ENCODE measurements at regions not wholly inside any gene's neighbourhood (a gene's known extent, or its start where the extent isn't known, plus 50 kb on each side); places are given as distances from the start of the nearest gene placed in this dataset.

DNA sequence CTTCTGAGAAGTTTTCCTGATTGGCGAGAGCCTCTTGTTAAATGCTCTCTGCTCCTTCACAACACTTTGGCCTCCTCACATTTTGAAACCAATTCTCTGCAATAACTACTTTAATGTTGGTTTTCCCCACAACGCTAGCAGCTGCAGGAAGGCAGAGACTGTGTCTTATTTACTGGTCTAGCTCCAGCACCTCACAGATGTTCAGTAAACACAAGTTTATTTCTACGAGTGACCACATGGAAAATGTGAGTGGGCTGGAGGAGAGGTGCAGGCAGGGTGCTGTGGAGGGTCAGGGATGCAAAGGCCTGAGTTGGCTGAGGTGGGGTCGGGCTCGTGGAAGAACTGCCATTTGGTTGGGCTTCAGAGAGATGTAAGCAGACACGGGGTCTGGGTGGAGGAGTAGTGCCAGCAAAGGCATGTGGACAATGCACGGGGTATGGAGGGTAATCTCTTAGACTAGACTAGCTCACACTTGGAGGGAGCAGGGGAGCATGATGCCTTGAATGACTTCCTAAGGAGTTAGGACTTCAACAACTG is 117.4 kb upstream of the RTL1 start:
- H3K36me3 Mint-ChIP-seq (ENCODE audit: low read depth) = no peaks in the 10 kb centered on the region
- H3K4me3 Mint-ChIP-seq = no peak overlapping the region
- H3K27me3 Mint-ChIP-seq (ENCODE audit: insufficient read depth) = peaks cover 8% of the 10 kb centered on the region
- DNase-seq (ENCODE audit: low spot score) = no peak
- intact Hi-C loops (cut with micrococcal nuclease) = no loop called here
- no peaks in the 10 kb centered on the region for H3K9me3 Mint-ChIP-seq
- H3K27ac Mint-ChIP-seq = no peak overlapping the region
- no peaks in the 10 kb centered on the region for H3K4me1 Mint-ChIP-seq (ENCODE audit: low read depth)

DNA sequence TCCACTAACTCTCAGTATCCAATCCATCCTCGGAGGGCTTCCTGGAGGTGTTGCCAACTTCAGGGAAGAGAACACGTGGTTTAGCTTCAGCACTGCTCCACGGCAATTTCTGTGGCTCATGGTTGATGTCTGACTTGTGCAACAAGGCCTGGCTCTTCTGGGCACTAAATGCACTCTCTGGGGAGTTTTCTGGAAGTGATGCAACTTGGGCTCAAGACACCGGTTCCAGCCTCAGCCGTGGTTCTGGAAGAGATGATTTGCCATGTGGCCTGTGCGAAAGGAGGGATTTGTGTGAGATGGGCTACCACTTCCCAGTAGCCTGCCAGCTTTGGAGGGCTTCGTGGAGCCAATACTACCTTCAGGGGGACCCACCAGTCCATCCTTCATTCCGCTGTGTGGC is 118.6 kb upstream of the RTL1 start:
- no peaks in the 10 kb centered on the region for H3K36me3 Mint-ChIP-seq (ENCODE audit: low read depth)
- no peak overlapping the region for H3K4me3 Mint-ChIP-seq
- DNase-seq (ENCODE audit: low spot score) = no peak
- no peak overlapping the region for H3K27ac Mint-ChIP-seq
- no peaks in the 10 kb centered on the region for H3K9me3 Mint-ChIP-seq
- peaks cover 4% of the 10 kb centered on the region for H3K27me3 Mint-ChIP-seq (ENCODE audit: insufficient read depth)
- intact Hi-C loops (cut with micrococcal nuclease) = no loop called here
- H3K4me1 Mint-ChIP-seq (ENCODE audit: low read depth) = no peaks in the 10 kb centered on the region

DNA sequence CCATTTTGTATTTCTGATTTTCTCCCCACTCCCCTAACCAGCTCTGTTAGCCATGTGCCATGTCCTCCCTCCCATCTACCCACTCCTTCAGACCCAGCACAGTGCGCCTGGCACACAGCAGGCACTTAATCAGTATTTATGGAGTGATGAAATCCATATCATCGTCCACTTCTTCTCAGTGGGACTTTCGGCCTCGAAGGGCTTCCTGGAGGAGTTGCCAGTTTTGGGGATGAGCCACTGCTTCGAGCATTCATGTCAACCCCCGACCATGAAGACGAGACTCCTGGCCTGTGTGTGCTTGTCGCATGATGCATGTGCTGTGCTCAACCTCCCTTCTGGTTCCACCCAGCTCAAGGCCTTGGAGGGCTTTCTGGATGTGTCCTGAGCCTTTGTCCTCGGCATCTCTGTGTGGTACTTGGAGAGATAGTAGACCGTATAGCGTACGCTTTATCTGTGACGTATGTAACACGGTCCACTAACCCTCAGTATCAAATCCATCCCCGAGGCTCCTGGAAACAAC is 119.5 kb upstream of the RTL1 start:
- intact Hi-C loops (cut with micrococcal nuclease) = no loop called here

DNA sequence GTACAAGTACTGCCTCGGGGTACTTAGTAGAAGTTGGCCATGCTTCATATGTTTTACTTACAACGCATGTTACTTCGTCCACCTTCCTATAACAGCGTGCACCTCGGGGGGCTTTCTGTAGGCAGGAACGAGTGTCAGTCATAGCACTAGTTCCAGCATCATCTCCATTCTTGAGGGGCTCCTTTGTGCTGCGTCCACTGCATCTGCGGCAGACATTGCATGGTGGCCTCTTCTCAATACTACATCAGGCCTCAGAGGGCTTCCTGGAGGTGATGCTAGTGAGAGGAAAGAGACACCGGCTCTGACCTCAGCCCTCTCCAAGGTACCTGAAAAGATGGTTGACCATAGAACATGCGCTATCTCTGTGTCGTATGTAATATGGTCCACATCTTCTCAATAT is 121.2 kb upstream of the RTL1 start:
- intact Hi-C loops (cut with micrococcal nuclease) = no loop called here
- H3K36me3 Mint-ChIP-seq (ENCODE audit: low read depth) = no peaks in the 10 kb centered on the region
- peaks cover 1% of the 10 kb centered on the region for H3K27me3 Mint-ChIP-seq (ENCODE audit: insufficient read depth)

More for the DNA sequence above, 119.5 kb upstream of the RTL1 start:
- H3K4me3 Mint-ChIP-seq = no peak overlapping the region
- H3K9me3 Mint-ChIP-seq = no peaks in the 10 kb centered on the region
- no peak overlapping the region for H3K27ac Mint-ChIP-seq
- H3K36me3 Mint-ChIP-seq (ENCODE audit: low read depth) = no peaks in the 10 kb centered on the region
- no peak for DNase-seq (ENCODE audit: low spot score)
- H3K27me3 Mint-ChIP-seq (ENCODE audit: insufficient read depth) = peaks cover 4% of the 10 kb centered on the region
- H3K4me1 Mint-ChIP-seq (ENCODE audit: low read depth) = no peaks in the 10 kb centered on the region

DNA sequence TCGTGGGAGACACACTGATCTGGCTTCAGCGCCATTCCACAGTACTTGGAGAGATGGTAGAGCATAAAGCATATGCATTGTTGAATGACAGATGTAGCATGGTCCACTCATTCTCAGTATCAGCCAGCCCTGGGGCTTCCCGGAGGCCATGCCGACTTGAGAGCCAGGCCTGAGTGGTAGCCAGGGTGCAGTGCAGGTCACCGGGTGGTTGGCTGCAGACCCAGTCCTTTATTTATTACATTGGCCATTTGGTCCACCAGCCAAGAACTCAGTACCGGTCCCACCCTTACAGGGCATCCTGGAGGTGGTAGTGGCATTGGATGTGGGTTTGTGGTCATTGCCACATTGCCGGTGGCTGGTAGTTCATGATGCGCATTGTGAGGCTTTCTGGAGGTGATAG is 121.6 kb upstream of the RTL1 start:
- no peaks in the 10 kb centered on the region for H3K9me3 Mint-ChIP-seq
- no peak overlapping the region for H3K4me3 Mint-ChIP-seq
- H3K4me1 Mint-ChIP-seq (ENCODE audit: low read depth) = no peaks in the 10 kb centered on the region
- H3K27me3 Mint-ChIP-seq (ENCODE audit: insufficient read depth) = peaks cover 1% of the 10 kb centered on the region
- intact Hi-C loops (cut with micrococcal nuclease) = no loop called here
- H3K36me3 Mint-ChIP-seq (ENCODE audit: low read depth) = no peaks in the 10 kb centered on the region
- no peak overlapping the region for H3K27ac Mint-ChIP-seq
- no peak for DNase-seq (ENCODE audit: low spot score)

More for the DNA sequence above, 121.2 kb upstream of the RTL1 start:
- no peaks in the 10 kb centered on the region for H3K4me1 Mint-ChIP-seq (ENCODE audit: low read depth)
- no peak overlapping the region for H3K4me3 Mint-ChIP-seq
- no peak for DNase-seq (ENCODE audit: low spot score)
- no peak overlapping the region for H3K27ac Mint-ChIP-seq
- H3K9me3 Mint-ChIP-seq = no peaks in the 10 kb centered on the region

DNA sequence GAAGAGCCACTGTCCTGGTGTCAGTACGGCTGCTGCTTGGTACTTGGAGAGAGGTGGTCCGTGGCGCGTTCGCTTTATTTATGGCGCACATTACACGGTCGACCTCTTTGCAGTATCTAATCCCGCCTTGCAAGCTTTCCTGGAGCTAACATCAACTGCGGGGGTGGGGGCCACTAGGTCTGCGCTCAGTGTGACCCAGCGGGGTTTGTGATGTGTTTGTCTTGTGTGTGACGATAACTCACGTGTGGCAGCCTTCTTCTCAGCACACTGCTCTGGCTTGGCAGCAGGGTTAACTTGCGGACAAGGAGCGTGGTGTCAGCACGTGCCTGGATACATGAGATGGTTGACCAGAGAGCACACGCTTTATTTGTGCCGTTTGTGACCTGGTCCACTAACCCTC is 122.2 kb upstream of the RTL1 start:
- no peaks in the 10 kb centered on the region for H3K9me3 Mint-ChIP-seq
- no peak overlapping the region for H3K4me3 Mint-ChIP-seq
- intact Hi-C loops (cut with micrococcal nuclease) = no loop called here
- DNase-seq (ENCODE audit: low spot score) = no peak
- no peak overlapping the region for H3K27ac Mint-ChIP-seq
- peaks cover 1% of the 10 kb centered on the region for H3K27me3 Mint-ChIP-seq (ENCODE audit: insufficient read depth)
- H3K4me1 Mint-ChIP-seq (ENCODE audit: low read depth) = no peaks in the 10 kb centered on the region
- H3K36me3 Mint-ChIP-seq (ENCODE audit: low read depth) = no peaks in the 10 kb centered on the region

DNA sequence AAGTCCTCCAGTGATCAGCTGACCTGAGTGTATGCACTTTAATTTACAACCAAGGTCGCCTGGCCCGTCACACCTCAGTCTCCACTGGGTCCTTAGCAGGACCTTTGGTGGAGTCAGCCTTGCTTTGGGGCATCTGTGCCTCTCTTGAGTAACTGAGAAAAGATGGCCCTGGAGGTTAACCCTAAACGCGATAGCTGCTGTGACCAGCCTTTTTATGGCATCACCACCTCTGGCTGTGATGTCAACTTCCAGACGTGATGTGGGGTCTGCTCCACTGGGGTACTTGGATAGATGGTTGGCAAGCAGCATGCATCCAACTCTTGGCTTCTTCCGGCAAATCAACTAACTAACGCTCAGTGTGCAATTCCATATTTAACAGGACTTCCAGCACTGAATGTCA is 122.8 kb upstream of the RTL1 start:
- DNase-seq (ENCODE audit: low spot score) = no peak
- H3K4me3 Mint-ChIP-seq = no peak overlapping the region
- intact Hi-C loops (cut with micrococcal nuclease) = no loop called here
- peaks cover 1% of the 10 kb centered on the region for H3K27me3 Mint-ChIP-seq (ENCODE audit: insufficient read depth)
- H3K27ac Mint-ChIP-seq = no peak overlapping the region
- no peaks in the 10 kb centered on the region for H3K36me3 Mint-ChIP-seq (ENCODE audit: low read depth)
- no peaks in the 10 kb centered on the region for H3K9me3 Mint-ChIP-seq
- no peaks in the 10 kb centered on the region for H3K4me1 Mint-ChIP-seq (ENCODE audit: low read depth)

DNA sequence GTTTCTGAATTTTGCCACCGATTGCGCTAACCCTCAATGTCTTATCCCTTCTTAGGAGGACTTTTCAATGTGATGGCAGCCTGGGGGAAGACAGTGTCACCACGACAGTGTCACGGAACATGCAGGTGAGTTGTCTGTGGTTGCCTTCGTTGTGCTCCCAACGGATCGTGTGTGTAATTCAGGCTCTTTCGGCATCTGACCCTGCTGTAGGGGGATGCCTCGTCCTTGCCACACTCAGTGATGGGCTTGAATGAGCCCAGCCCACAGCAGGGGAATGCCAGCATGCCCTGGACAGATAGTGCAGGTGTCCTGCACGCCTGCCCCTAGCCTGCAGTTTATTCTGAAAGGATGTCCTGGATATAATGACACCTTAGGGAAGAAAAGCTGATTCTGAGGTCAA is 123.8 kb upstream of the RTL1 start:
- H3K9me3 Mint-ChIP-seq = no peaks in the 10 kb centered on the region
- H3K27me3 Mint-ChIP-seq (ENCODE audit: insufficient read depth) = peaks cover 1% of the 10 kb centered on the region
- H3K4me3 Mint-ChIP-seq = no peak overlapping the region
- no peak overlapping the region for H3K27ac Mint-ChIP-seq
- intact Hi-C loops (cut with micrococcal nuclease) = no loop called here
- no peaks in the 10 kb centered on the region for H3K36me3 Mint-ChIP-seq (ENCODE audit: low read depth)
- DNase-seq (ENCODE audit: low spot score) = no peak
- no peaks in the 10 kb centered on the region for H3K4me1 Mint-ChIP-seq (ENCODE audit: low read depth)

DNA sequence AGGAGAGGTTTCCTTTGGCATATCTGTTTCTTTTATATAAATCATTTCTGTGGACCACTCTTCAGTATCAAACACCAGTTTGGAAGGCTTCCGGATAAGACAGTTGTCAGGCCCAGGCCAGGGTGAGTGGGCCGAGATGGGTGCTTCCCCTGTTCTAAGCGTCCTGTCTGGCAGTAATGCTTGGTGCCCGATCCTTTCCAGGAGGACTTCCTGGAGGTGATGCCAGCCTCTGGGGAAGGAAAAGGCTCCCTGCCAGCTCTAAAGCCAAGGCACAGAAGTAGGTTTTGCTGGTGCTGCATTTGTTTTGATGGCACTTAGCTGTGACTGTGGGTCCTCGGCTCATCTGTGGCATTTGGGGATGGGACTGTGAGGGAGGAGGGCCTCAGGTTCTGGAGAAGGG is 124.4 kb upstream of the RTL1 start:
- no peaks in the 10 kb centered on the region for H3K9me3 Mint-ChIP-seq
- H3K36me3 Mint-ChIP-seq (ENCODE audit: low read depth) = no peaks in the 10 kb centered on the region
- H3K4me3 Mint-ChIP-seq = no peak overlapping the region
- H3K27ac Mint-ChIP-seq = no peak overlapping the region
- peaks cover 1% of the 10 kb centered on the region for H3K27me3 Mint-ChIP-seq (ENCODE audit: insufficient read depth)
- no peak for DNase-seq (ENCODE audit: low spot score)
- intact Hi-C loops (cut with micrococcal nuclease) = no loop called here
- no peaks in the 10 kb centered on the region for H3K4me1 Mint-ChIP-seq (ENCODE audit: low read depth)

DNA sequence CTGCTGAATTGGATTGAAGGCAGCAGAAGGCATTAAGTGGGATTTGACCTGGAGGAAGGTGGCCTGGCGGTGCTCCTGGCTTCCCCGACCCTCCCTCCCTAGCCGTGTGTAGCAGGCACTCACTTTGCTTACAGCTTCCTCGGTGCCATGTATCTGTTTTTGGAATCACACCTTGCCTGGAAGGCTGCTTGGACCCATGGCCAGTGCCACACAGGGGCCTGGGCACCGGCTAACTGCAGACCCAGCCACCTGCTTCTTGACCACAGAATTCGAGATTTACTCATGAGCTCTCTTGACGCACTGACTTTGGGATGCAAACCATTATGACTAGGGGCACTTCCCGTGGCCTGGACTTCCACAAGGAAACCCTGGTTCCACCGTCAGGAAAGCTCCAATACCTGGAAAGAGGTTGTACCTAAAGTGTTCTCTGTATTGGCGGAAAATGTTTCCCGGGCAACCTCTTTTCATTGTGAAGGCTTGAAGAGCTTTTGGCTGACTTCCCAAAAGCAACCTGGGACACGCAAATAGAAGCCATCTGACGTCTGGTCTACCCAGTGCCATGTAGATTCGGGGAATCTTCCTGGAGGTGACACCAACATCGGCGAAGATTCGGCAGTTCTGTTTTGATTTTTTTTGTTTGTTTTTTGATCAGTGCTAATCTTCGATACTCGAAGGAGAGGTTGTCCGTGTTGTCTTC is 125.6 kb upstream of the RTL1 start:
- no peaks in the 10 kb centered on the region for H3K4me1 Mint-ChIP-seq (ENCODE audit: low read depth)
- H3K27me3 Mint-ChIP-seq (ENCODE audit: insufficient read depth) = peaks cover 1% of the 10 kb centered on the region
- no peak overlapping the region for H3K27ac Mint-ChIP-seq
- intact Hi-C loops (cut with micrococcal nuclease) = no loop called here
- H3K4me3 Mint-ChIP-seq = no peak overlapping the region
- no peak for DNase-seq (ENCODE audit: low spot score)
- no peaks in the 10 kb centered on the region for H3K36me3 Mint-ChIP-seq (ENCODE audit: low read depth)
- no peaks in the 10 kb centered on the region for H3K9me3 Mint-ChIP-seq

DNA sequence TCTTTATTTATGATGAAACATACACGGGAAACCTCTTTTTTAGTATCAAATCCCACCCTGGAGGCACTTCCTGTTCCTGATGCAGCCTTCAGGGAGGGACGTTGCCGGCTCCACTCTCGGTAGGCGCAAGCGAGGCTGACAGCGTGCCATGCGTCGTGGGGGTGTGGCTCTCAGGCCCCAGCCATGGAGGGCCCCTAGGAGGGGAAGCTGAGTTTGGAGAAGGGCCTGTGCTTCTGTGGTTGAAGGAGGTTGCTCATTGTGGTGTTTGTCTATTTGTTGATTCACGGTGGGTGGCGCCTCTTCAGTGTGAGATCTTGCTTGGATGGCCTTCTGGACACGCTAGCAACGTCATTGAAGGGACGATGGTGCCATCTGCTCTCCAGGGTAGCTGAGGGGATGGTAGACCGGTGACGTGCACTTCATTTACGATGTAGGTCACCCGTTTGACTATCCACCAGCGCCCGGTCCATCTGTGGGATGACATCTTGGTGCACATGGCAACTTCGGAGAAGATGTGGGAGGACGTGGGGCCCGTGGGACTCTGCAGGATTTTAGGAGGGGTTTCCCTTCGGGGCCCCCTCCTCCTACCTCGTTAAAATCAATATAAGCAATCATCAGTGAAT is 126.3 kb upstream of the RTL1 start:
- DNase-seq (ENCODE audit: low spot score) = no peak
- Mint-ChIP-seq H3K4me3 (no peak overlapping the region), H3K27ac (no peak overlapping the region), H3K9me3 (no peaks in the 10 kb centered on the region), H3K27me3 (ENCODE audit: insufficient read depth) (peaks cover 1% of the 10 kb centered on the region), H3K4me1 (ENCODE audit: low read depth) (no peaks in the 10 kb centered on the region), H3K36me3 (ENCODE audit: low read depth) (no peaks in the 10 kb centered on the region)
- intact Hi-C loops (cut with micrococcal nuclease) = no loop called here

DNA sequence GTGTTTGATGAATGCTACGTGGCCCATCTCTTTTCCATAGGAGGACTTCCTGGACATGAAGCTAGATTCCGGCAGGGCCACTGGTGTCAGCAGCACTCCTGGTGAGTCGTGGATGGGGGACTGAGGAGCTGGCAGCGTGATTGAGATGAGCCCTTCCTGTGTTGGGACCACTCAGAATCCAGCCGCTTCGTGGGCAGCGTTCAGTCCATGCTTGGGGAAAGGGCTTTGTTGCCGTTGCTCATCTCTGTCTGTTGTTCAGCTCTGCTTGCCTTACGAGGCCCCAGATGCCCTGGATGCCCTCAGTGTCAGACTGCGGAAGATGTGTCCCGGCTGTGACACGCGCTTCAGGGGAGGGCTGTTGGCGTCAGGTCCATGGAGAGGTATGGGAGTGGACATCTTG is 127.1 kb upstream of the RTL1 start:
- Mint-ChIP-seq H3K4me1 (ENCODE audit: low read depth) (no peaks in the 10 kb centered on the region), H3K27ac (no peak overlapping the region), H3K36me3 (ENCODE audit: low read depth) (no peaks in the 10 kb centered on the region), H3K4me3 (no peak overlapping the region), H3K27me3 (ENCODE audit: insufficient read depth) (peaks cover 1% of the 10 kb centered on the region), H3K9me3 (no peaks in the 10 kb centered on the region)
- intact Hi-C loops (cut with micrococcal nuclease) = no loop called here
- no peak for DNase-seq (ENCODE audit: low spot score)

DNA sequence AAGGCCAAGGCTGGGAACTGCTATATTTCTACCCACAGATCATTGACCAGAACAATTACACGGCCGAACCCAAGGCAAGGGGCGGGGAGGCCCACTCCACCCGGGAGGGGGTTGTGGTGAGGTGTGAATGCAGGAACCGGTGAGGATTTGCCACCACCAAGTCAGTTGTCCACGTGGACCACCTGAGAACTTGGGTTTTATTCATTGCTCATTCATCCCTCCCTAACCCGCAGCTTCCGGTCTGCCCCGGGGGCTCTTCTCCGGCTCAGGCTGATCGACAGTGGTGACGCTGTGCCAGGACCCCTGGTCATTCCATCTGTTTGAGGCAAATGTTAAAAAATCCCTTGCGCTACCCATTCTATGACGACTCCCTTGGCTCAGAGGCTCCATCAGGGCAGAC is 127.7 kb upstream of the RTL1 start:
- no peaks in the 10 kb centered on the region for H3K36me3 Mint-ChIP-seq (ENCODE audit: low read depth)
- H3K27ac Mint-ChIP-seq = no peak overlapping the region
- no peak for DNase-seq (ENCODE audit: low spot score)
- no peaks in the 10 kb centered on the region for H3K27me3 Mint-ChIP-seq (ENCODE audit: insufficient read depth)
- intact Hi-C loops (cut with micrococcal nuclease) = no loop called here
- no peak overlapping the region for H3K4me3 Mint-ChIP-seq
- no peaks in the 10 kb centered on the region for H3K4me1 Mint-ChIP-seq (ENCODE audit: low read depth)
- no peaks in the 10 kb centered on the region for H3K9me3 Mint-ChIP-seq

Data from activated T-helper 1 cell treated with anti-CD3 and anti-CD28 coated beads, Interleukin-12 subunit alpha, Interleukin-12 subunit beta, Interleukin-2, Interleukin-4 antibody, amounts not matched to agents 30 ng/mL and 10 ng/mL and 1 ng/mL, durations not matched to agents 14 hours and 24 hours and 36 hours (primary cell).